ENCODE measurements at regions not wholly inside any gene's neighbourhood (a gene's known extent, or its start where the extent isn't known, plus 50 kb on each side); places are given as distances from the start of the nearest gene placed in this dataset.

DNA sequence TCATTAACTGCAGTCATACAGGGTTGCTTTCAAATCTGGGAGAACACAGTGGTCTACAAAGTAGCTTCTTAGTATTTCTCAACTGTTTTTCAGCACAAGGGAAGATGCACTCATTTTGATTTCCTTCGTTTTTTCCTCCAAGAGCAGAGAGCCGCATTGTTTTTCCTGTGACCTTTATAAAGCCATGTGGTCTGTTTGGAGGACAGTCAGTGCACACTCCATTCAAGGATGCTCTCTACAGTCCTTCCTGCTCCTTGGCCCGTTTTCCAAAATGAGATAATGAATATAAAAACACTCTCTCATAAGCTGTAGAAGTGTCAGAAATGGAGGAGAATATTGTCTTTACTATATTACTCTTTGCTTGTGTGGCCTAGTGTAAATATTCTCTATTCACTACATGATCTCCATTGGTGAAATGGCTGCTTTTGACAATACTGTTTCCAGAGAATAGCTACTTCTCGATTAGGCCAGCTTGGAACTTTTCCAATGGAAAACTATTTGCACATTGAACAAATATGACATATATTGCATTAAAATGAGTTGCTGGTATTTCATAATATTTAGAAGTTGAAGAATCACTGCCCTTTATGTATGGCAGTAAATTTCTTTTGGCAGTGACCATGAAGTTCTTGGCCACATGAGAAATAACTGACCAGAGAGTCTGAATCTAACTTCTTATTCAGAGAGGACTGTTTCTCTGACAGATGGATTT, 393.1 kb upstream of the RGS6 start:
- Histone ChIP-seq H3K36me3 (no peaks in the 10 kb centered on the region), H3K9me3 (no peaks in the 10 kb centered on the region), H3K27me3 (ENCODE audit: low read depth) (no peaks in the 10 kb centered on the region), H3K4me1 (peaks cover 42% of the 10 kb centered on the region), H3K4me3 (no peak overlapping the region), H3K27ac (no peak overlapping the region)
- DNase-seq, result no peak
- intact Hi-C loops (cut with DNase I), result no loop called here
- no peak for TF ChIP-seq CTCF (IDR thresholded peaks at IDR 0.05)
- no peak for ATAC-seq

DNA sequence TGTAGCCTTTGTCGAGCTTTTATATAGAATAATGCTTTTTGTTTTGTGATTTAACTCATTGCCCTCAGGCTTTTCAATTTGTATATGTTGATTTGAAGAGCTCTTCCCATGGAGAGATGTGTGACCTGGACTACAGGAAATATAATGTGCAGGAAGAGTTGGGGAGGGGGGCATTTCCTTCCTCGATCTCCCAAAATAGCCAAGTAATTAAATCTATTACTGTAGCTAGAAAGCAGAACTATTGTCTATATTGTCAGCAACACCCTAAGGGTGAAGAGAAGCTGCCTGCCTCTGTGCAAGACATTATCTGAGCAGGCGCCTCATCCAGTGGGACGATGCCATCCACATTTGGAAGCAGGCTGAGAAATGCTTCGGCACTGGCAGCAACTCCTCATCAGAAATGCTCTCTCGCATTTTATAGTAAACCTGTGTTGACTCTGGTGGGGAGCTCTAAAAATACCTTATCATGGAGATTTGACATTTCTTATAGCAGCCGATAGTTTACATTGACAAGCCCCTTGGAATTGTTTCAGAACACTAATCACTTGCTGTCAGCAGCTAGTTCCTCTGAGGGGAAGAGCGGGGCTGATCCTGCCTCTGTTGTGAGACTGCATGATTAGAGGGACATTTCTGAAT, 392.5 kb upstream of the RGS6 start:
- intact Hi-C loops (cut with DNase I), result no loop called here
- no peak overlapping the region for H3K27ac ChIP-seq
- DNase-seq (no peak), ATAC-seq (no peak)
- no peaks in the 10 kb centered on the region for H3K9me3 ChIP-seq
- H3K27me3 ChIP-seq (ENCODE audit: low read depth), result no peaks in the 10 kb centered on the region
- TF ChIP-seq CTCF (IDR thresholded peaks at IDR 0.05), result no peak
- no peaks in the 10 kb centered on the region for H3K36me3 ChIP-seq
- no peak overlapping the region for H3K4me3 ChIP-seq
- peaks cover 42% of the 10 kb centered on the region for H3K4me1 ChIP-seq

GRCh38 chr14:71541271-71541670, 391.0 kb upstream of the RGS6 start:
- no peak for TF ChIP-seq CTCF (IDR thresholded peaks at IDR 0.05)
- intact Hi-C loops (cut with DNase I), result no loop called here
- DNase-seq, result no peak
- Histone ChIP-seq H3K27me3 (ENCODE audit: low read depth) (no peaks in the 10 kb centered on the region), H3K4me3 (no peak overlapping the region), H3K36me3 (no peaks in the 10 kb centered on the region), H3K27ac (no peak overlapping the region), H3K9me3 (no peaks in the 10 kb centered on the region), H3K4me1 (peaks cover 41% of the 10 kb centered on the region)
- no peak for ATAC-seq

DNA sequence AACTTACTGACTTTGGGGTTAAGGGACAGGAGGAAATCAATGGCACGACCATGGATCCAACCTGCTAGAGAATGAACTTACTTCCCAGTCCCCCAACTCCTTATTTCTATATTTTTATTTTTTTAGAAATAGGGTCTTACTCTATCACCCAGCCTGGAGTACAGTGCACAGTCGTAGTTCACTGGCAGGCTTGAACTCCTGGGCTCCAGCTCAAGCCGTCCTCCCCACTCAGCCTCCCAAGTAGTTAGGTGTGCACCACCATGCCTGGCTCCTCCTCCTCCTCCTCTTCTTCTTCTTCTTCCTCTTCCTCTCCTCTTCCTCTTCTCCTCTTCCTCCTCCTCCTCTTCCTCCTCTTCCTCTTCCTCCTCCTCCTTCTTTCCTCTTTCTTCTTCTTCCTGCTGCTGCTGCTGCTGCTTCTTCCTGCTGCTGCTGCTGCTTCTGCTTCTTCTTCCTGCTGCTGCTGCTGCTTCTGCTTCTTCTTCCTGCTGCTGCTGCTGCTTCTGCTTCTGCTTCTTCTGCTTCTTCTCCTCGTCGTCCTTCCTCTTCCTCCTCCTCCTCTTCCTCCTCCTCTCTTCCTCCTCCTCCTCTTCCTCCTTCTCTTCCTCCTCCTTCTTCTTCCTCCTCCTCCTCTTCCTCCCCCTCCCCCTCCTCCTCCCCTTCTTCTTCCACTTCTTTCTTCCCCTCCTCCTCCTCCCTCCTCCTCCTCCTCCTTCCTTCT, 390.1 kb upstream of the RGS6 start:
- peaks cover 32% of the 10 kb centered on the region for H3K4me1 ChIP-seq

More for the DNA sequence above, 390.1 kb upstream of the RGS6 start:
- H3K9me3 ChIP-seq, result no peaks in the 10 kb centered on the region
- no peaks in the 10 kb centered on the region for H3K27me3 ChIP-seq (ENCODE audit: low read depth)
- no peak overlapping the region for H3K4me3 ChIP-seq
- H3K27ac ChIP-seq, result no peak overlapping the region
- no peak for DNase-seq
- no peak for TF ChIP-seq CTCF (IDR thresholded peaks at IDR 0.05)
- ATAC-seq, result no peak
- intact Hi-C loops (cut with DNase I), result no loop called here
- H3K36me3 ChIP-seq, result no peaks in the 10 kb centered on the region
